WTC11 (cell line): ENCODE measurements at regions not wholly inside any gene's neighbourhood (a gene's known extent, or its start where the extent isn't known, plus 50 kb on each side); places are given as distances from the start of the nearest gene placed in this dataset.

Experiments
- ATAC-seq: fragments of 200-7000 bp; cut with Tn5 transposase; 2 replicates; pipeline ENCODE4 v1.10.0; 2021; ENCODE audit warnings: mild to moderate bottlenecking, moderate library complexity
- CTCF ChIA-PET: fragments of 300-600 bp; sonication (Branson Sonifier 250); formaldehyde crosslinking; loops from one replicate; lab custom pipeline; 2021; ENCODE audit warnings: antibody characterized with exemption; lab: Charles Lee
- POLR2A ChIA-PET: fragments of 350-600 bp; sonication (Branson Sonifier 250); formaldehyde crosslinking; loops from one replicate; lab custom pipeline; 2021; ENCODE audit warnings: antibody characterized with exemption; lab: Charles Lee
- DNase-seq: peaks from one replicate; pipeline ENCODE4 v3.0.0; 2021; ENCODE audit warnings: low spot score
- H3K27ac Mint-ChIP-seq: 2 replicates; pipeline ENCODE4 v1.8.0; 2021; ENCODE audit warnings: mixed read lengths
- H3K27me3 Mint-ChIP-seq: 2 replicates; pipeline ENCODE4 v1.8.0; 2021; ENCODE audit warnings: low read depth, mild to moderate bottlenecking, moderate library complexity, mixed read lengths
- H3K36me3 Mint-ChIP-seq: 2 replicates; pipeline ENCODE4 v1.8.0; 2021; ENCODE audit warnings: mixed read lengths
- H3K4me1 Mint-ChIP-seq: 2 replicates; pipeline ENCODE4 v1.8.0; 2022; ENCODE audit warnings: mixed read lengths
- H3K4me3 Mint-ChIP-seq: 2 replicates; pipeline ENCODE4 v1.8.0; 2021; ENCODE audit warnings: mild to moderate bottlenecking, moderate library complexity, mixed read lengths
- H3K9me3 Mint-ChIP-seq: 2 replicates; pipeline ENCODE4 v1.8.0; 2021; ENCODE audit warnings: mixed read lengths
- ATF1 ChIP-seq: sonication (generic); formaldehyde crosslinking; IDR thresholded peaks from 2 replicates; pipeline ENCODE4 v1.8.1; 2023; ENCODE audit warnings: mild to moderate bottlenecking, moderate library complexity, missing genetic modification reagents
- CREB1 ChIP-seq: sonication (generic); formaldehyde crosslinking; IDR thresholded peaks from 2 replicates; pipeline ENCODE4 v1.8.0; 2023; ENCODE audit warnings: mild to moderate bottlenecking, missing genetic modification reagents
- CREM ChIP-seq: sonication (generic); formaldehyde crosslinking; IDR thresholded peaks from 2 replicates; pipeline ENCODE4 v1.8.1; 2022; ENCODE audit warnings: mild to moderate bottlenecking, missing genetic modification reagents, moderate library complexity
- EMX1 ChIP-seq: fragments of 250-450 bp; sonication (Bioruptor Pico); IDR thresholded peaks from 2 replicates; pipeline ENCODE4 v1.8.0; 2021; ENCODE audit warnings: mild to moderate bottlenecking
- HMGA2 ChIP-seq: fragments of 250-450 bp; sonication (Bioruptor Pico); IDR thresholded peaks from 2 replicates; pipeline ENCODE4 v1.4.0; 2021; ENCODE audit warnings: mild to moderate bottlenecking, moderate library complexity
- IRF2 ChIP-seq: sonication (generic); formaldehyde crosslinking; IDR thresholded peaks from 2 replicates; pipeline ENCODE4 v1.8.0; 2022; ENCODE audit warnings: low read depth, missing genetic modification reagents, borderline replicate concordance
- MAX ChIP-seq: sonication (generic); formaldehyde crosslinking; IDR thresholded peaks from 2 replicates; pipeline ENCODE4 v1.8.0; 2022; ENCODE audit warnings: mild to moderate bottlenecking, missing genetic modification reagents
- NR3C1 ChIP-seq: sonication (generic); formaldehyde crosslinking; conservative IDR thresholded peaks from 2 replicates; pipeline ENCODE4 v1.8.1; 2023; ENCODE audit warnings: low read depth, mild to moderate bottlenecking, missing genetic modification reagents
- PRRX2 ChIP-seq: fragments of 250-450 bp; sonication (Bioruptor Pico); IDR thresholded peaks from 2 replicates; pipeline ENCODE4 v1.8.0; 2021; ENCODE audit warnings: mild to moderate bottlenecking
- SMAD3 ChIP-seq: sonication (generic); formaldehyde crosslinking; IDR thresholded peaks from 2 replicates; pipeline ENCODE4 v1.8.0; 2022; ENCODE audit warnings: missing genetic modification reagents, mild to moderate bottlenecking, borderline replicate concordance
- TP53 ChIP-seq: sonication (generic); formaldehyde crosslinking; IDR thresholded peaks from 2 replicates; pipeline ENCODE4 v1.8.1; 2023; ENCODE audit warnings: mild to moderate bottlenecking, missing genetic modification reagents
- ZNF317 ChIP-seq: sonication (generic); formaldehyde crosslinking; IDR thresholded peaks from 2 replicates; pipeline ENCODE4 v1.8.1; 2023; ENCODE audit warnings: low read depth, mild to moderate bottlenecking, moderate library complexity, missing genetic modification reagents, borderline replicate concordance
- ZNF396 ChIP-seq: fragments of 250-450 bp; sonication (Bioruptor Pico); IDR thresholded peaks from 2 replicates; pipeline ENCODE4 v1.8.0; 2021; ENCODE audit warnings: mild to moderate bottlenecking, moderate library complexity, borderline replicate concordance
- TF ChIP-seq, protein P1 (sequence below): fragments of 250-450 bp; sonication (Bioruptor Pico); IDR thresholded peaks from 2 replicates; pipeline ENCODE4 v1.9.0; 2021; ENCODE audit warnings: moderate library complexity, mild to moderate bottlenecking, inconsistent platforms, borderline replicate concordance
- TF ChIP-seq, protein P2 (sequence below): fragments of 200-600 bp; IDR thresholded peaks from 2 replicates; pipeline ENCODE4 v1.8.0; 2022; ENCODE audit warnings: antibody characterized with exemption
- TF ChIP-seq, protein P3 (sequence below): sonication (generic); formaldehyde crosslinking; IDR thresholded peaks from 2 replicates; pipeline ENCODE4 v1.8.0; 2022; ENCODE audit warnings: mild to moderate bottlenecking, missing genetic modification reagents
- TF ChIP-seq, protein P4 (sequence below): sonication (generic); formaldehyde crosslinking; conservative IDR thresholded peaks from 2 replicates; pipeline ENCODE4 v1.8.1; 2023; ENCODE audit warnings: mild to moderate bottlenecking, low read depth, missing genetic modification reagents, moderate library complexity
- TF ChIP-seq, protein P5 (sequence below): sonication (generic); formaldehyde crosslinking; IDR thresholded peaks from 2 replicates; pipeline ENCODE4 v1.8.0; 2022; ENCODE audit warnings: missing genetic modification reagents
- TF ChIP-seq, protein P6 (sequence below): fragments of 250-450 bp; sonication (Bioruptor Pico); IDR thresholded peaks from 2 replicates; pipeline ENCODE4 v1.8.0; 2021; ENCODE audit warnings: mild to moderate bottlenecking

DNA sequence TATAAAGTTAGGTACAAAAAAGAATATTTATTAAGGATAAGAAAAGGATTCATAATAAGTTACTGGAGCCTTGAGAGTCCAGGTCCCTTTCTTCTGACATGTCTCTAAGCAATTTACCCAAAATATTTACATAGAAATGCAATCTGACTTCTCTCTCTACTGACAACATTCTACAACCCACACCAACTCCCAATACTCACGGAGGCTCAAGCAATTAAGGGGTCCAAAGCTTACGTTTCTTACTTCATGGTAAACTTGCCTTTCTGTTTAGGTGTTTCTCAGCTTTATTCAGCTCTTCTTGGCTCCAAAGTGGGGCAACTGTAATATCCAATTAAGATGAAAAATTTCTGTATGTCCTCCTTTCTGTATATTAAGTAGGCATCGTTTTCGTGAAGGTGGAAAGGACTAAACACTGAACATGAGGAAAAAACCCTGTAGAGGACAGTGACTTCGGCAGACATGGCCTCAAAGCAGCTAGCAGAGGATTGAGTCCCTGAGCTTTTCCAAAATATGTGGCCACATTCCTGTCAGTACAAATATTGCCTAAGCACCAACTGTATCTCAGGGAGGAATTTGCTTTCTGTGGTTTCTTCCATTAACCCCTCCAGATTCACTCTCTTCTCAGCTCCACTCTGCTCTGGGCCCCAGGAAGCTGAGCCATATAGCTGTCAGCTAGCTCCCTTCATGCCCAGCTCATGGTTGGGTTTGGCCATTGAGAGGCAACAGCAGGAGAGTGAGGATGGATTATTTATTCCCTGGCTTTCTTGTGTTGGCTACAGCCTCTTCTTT lies 67.9 kb upstream of the GLS start (continued):
- TF ChIP-seq, protein P1, sequence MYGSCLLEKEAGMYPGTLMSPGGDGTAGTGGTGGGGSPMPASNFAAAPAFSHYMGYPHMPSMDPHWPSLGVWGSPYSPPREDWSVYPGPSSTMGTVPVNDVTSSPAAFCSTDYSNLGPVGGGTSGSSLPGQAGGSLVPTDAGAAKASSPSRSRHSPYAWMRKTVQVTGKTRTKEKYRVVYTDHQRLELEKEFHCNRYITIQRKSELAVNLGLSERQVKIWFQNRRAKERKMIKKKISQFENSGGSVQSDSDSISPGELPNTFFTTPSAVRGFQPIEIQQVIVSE (CRISPR knock-in tag) = no peak
- TF ChIP-seq PRRX2 (CRISPR knock-in tag) = no peak
- no peak for TF ChIP-seq ZNF317
- TF ChIP-seq TP53 (CRISPR knock-in tag) = no peak
- TF ChIP-seq ATF1 = no peak
- TF ChIP-seq SMAD3 (CRISPR knock-in tag) = no peak
- no peak for TF ChIP-seq CREB1 (CRISPR knock-in tag)
- TF ChIP-seq, protein P2, sequence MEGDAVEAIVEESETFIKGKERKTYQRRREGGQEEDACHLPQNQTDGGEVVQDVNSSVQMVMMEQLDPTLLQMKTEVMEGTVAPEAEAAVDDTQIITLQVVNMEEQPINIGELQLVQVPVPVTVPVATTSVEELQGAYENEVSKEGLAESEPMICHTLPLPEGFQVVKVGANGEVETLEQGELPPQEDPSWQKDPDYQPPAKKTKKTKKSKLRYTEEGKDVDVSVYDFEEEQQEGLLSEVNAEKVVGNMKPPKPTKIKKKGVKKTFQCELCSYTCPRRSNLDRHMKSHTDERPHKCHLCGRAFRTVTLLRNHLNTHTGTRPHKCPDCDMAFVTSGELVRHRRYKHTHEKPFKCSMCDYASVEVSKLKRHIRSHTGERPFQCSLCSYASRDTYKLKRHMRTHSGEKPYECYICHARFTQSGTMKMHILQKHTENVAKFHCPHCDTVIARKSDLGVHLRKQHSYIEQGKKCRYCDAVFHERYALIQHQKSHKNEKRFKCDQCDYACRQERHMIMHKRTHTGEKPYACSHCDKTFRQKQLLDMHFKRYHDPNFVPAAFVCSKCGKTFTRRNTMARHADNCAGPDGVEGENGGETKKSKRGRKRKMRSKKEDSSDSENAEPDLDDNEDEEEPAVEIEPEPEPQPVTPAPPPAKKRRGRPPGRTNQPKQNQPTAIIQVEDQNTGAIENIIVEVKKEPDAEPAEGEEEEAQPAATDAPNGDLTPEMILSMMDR = no peak
- TF ChIP-seq, protein P3, sequence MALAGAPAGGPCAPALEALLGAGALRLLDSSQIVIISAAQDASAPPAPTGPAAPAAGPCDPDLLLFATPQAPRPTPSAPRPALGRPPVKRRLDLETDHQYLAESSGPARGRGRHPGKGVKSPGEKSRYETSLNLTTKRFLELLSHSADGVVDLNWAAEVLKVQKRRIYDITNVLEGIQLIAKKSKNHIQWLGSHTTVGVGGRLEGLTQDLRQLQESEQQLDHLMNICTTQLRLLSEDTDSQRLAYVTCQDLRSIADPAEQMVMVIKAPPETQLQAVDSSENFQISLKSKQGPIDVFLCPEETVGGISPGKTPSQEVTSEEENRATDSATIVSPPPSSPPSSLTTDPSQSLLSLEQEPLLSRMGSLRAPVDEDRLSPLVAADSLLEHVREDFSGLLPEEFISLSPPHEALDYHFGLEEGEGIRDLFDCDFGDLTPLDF (CRISPR knock-in tag) = no peak
- no peak for TF ChIP-seq NR3C1 (CRISPR knock-in tag)

DNA sequence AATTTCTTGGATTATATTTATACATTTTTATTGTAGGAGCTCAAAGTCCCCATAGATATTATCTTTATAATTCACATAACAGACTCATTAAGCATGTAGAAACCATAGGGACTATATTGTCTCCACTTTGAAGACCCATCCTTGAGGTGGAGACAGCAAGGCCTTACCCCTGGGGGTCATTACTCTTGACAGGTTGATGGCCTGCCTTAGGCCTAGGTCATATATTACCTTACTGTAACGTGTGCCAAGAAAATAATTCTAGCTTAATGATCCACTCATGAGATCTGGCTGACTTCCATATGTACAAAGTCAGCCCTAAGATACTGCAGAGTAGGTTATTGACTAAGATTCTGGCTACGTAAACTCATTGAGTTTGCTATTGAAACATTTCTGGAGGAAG lies 65.4 kb upstream of the GLS start:
- TF ChIP-seq MAX (no peak), IRF2 (CRISPR knock-in tag) (no peak), CREM (no peak), EMX1 (CRISPR knock-in tag) (no peak), ZNF396 (no peak), HMGA2 (CRISPR knock-in tag) (no peak)
- TF ChIP-seq, protein P4, sequence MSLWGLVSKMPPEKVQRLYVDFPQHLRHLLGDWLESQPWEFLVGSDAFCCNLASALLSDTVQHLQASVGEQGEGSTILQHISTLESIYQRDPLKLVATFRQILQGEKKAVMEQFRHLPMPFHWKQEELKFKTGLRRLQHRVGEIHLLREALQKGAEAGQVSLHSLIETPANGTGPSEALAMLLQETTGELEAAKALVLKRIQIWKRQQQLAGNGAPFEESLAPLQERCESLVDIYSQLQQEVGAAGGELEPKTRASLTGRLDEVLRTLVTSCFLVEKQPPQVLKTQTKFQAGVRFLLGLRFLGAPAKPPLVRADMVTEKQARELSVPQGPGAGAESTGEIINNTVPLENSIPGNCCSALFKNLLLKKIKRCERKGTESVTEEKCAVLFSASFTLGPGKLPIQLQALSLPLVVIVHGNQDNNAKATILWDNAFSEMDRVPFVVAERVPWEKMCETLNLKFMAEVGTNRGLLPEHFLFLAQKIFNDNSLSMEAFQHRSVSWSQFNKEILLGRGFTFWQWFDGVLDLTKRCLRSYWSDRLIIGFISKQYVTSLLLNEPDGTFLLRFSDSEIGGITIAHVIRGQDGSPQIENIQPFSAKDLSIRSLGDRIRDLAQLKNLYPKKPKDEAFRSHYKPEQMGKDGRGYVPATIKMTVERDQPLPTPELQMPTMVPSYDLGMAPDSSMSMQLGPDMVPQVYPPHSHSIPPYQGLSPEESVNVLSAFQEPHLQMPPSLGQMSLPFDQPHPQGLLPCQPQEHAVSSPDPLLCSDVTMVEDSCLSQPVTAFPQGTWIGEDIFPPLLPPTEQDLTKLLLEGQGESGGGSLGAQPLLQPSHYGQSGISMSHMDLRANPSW = no peak
- TF ChIP-seq, protein P5, sequence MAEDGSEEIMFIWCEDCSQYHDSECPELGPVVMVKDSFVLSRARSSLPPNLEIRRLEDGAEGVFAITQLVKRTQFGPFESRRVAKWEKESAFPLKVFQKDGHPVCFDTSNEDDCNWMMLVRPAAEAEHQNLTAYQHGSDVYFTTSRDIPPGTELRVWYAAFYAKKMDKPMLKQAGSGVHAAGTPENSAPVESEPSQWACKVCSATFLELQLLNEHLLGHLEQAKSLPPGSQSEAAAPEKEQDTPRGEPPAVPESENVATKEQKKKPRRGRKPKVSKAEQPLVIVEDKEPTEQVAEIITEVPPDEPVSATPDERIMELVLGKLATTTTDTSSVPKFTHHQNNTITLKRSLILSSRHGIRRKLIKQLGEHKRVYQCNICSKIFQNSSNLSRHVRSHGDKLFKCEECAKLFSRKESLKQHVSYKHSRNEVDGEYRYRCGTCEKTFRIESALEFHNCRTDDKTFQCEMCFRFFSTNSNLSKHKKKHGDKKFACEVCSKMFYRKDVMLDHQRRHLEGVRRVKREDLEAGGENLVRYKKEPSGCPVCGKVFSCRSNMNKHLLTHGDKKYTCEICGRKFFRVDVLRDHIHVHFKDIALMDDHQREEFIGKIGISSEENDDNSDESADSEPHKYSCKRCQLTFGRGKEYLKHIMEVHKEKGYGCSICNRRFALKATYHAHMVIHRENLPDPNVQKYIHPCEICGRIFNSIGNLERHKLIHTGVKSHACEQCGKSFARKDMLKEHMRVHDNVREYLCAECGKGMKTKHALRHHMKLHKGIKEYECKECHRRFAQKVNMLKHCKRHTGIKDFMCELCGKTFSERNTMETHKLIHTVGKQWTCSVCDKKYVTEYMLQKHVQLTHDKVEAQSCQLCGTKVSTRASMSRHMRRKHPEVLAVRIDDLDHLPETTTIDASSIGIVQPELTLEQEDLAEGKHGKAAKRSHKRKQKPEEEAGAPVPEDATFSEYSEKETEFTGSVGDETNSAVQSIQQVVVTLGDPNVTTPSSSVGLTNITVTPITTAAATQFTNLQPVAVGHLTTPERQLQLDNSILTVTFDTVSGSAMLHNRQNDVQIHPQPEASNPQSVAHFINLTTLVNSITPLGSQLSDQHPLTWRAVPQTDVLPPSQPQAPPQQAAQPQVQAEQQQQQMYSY = no peak
- TF ChIP-seq, protein P6, sequence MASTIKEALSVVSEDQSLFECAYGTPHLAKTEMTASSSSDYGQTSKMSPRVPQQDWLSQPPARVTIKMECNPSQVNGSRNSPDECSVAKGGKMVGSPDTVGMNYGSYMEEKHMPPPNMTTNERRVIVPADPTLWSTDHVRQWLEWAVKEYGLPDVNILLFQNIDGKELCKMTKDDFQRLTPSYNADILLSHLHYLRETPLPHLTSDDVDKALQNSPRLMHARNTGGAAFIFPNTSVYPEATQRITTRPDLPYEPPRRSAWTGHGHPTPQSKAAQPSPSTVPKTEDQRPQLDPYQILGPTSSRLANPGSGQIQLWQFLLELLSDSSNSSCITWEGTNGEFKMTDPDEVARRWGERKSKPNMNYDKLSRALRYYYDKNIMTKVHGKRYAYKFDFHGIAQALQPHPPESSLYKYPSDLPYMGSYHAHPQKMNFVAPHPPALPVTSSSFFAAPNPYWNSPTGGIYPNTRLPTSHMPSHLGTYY (CRISPR knock-in tag) = no peak
- Mint-ChIP-seq H3K27ac (no peak overlapping the region), H3K4me1 (no peaks in the 10 kb centered on the region), H3K9me3 (peaks cover 20% of the 10 kb centered on the region), H3K4me3 (no peak overlapping the region), H3K36me3 (no peaks in the 10 kb centered on the region), H3K27me3 (no peaks in the 10 kb centered on the region)
- ATAC-seq = no peak
- CTCF ChIA-PET = interaction anchor here (1.2 kb wide), 1 partner anchor 14 kb away, joined by 4 read pairs; no protein-coding TSS in a partner anchor
- no peak for DNase-seq
- POLR2A ChIA-PET = no interaction called here
